HCT116 (cell line): ENCODE measurements at regions not wholly inside any gene's neighbourhood (a gene's known extent, or its start where the extent isn't known, plus 50 kb on each side); places are given as distances from the start of the nearest gene placed in this dataset.

Source experiments
- ATAC-seq: fragments of 200-7000 bp; cut with Tn5 transposase; 2 replicates; pipeline ENCODE4 v1.9.1; 2020; ENCODE audit warnings: mild to moderate bottlenecking, moderate library complexity
- BruUV-seq: library from RNA; stranded (reverse); fragments of 400-500 nt; replicated peaks from 2 replicates; lab custom pipeline; 2021; lab: Mats Ljungman, UMichigan
- CTCF ChIA-PET: fragments of 300-600 bp; sonication (Branson Sonifier 250); formaldehyde crosslinking; loops from one replicate; lab custom pipeline; 2021; ENCODE audit warnings: antibody characterized with exemption; lab: Charles Lee
- POLR2A ChIA-PET: fragments of 300-600, 350-600 bp; sonication (Branson Sonifier 250); formaldehyde crosslinking; loops from one replicate; lab custom pipeline; 2021; ENCODE audit warnings: antibody characterized with exemption; lab: Charles Lee
- RAD21 ChIA-PET, 2 experiments: fragments of 300-600 bp; sonication (Branson Sonifier 250); formaldehyde crosslinking; loops; one replicate each; lab custom pipeline; 2023; ENCODE audit warnings: low total read pairs in 2 of 2; ENCODE audit not compliant: uncharacterized antibody in 2 of 2, unreplicated experiment in 2 of 2, low non-redundant PET in 1 of 2; lab: Charles Lee
- DNase-seq: peaks from one replicate; pipeline ENCODE4 v3.0.0-alpha.2; 2010; ENCODE audit warnings: low read depth, low spot score
- H2AFZ ChIP-seq: fragments of 200-600 bp; shearing (Covaris generic), sonication (generic); 2 replicates; pipeline ENCODE4 v1.6.1; 2017; ENCODE audit warnings: low read depth, mixed run types, mixed read lengths, antibody characterized with exemption, low read length; ENCODE audit not compliant: poor library complexity, severe bottlenecking
- H3K27ac ChIP-seq: 2 replicates; pipeline ENCODE4 v1.5.1; 2012; ENCODE audit warnings: low read depth, low read length
- H3K27me3 ChIP-seq: fragments of 200-600 bp; sonication (generic); 2 replicates; pipeline ENCODE4 v1.6.1; 2016; ENCODE audit warnings: mixed run types, low read length, mixed read lengths; ENCODE audit not compliant: insufficient read depth
- H3K36me3 ChIP-seq, 2 experiments: fragments of 200-500 bp in 1 of 2; fragments of 200-600 bp in 1 of 2; sonication (Bioruptor generic) in 1 of 2; sonication (generic) in 1 of 2; 2 replicates each; pipeline versions ENCODE4 v1.5.1 to v1.6.1; 2014 to 2016; ENCODE audit warnings: low read length in 2 of 2, inconsistent platforms in 1 of 2, mixed read lengths in 1 of 2, mixed run types in 1 of 2; ENCODE audit not compliant: insufficient read depth in 2 of 2, control insufficient read depth in 1 of 2
- H3K4me1 ChIP-seq, 2 experiments: fragments of 200-600 bp in 1 of 2; sonication (generic) in 1 of 2; 2 replicates each; pipeline versions ENCODE4 v1.5.1 to v1.6.1; 2012 to 2017; ENCODE audit warnings: low read length in 2 of 2, inconsistent platforms in 1 of 2, mild to moderate bottlenecking in 1 of 2, mixed read lengths in 1 of 2, mixed run types in 1 of 2, moderate library complexity in 1 of 2; ENCODE audit not compliant: insufficient read depth in 2 of 2, control insufficient read depth in 1 of 2
- H3K4me2 ChIP-seq: fragments of 200-600 bp; sonication (generic); 2 replicates; pipeline ENCODE4 v1.6.1; 2017; ENCODE audit warnings: mixed run types, low read length, mixed read lengths
- H3K4me3 ChIP-seq, 2 experiments: fragments of 200-600 bp in 1 of 2; sonication (generic) in 1 of 2; replicated peaks in 1 of 2; 2 replicates each; pipeline ENCODE4 v1.5.1; 2011 to 2016; ENCODE audit warnings: low read length in 2 of 2, control low read depth in 1 of 2, low read depth in 1 of 2, mild to moderate bottlenecking in 1 of 2, mixed read lengths in 1 of 2, mixed run types in 1 of 2
- H3K79me2 ChIP-seq: fragments of 200-600 bp; sonication (generic); 2 replicates; pipeline ENCODE4 v1.6.1; 2017; ENCODE audit warnings: mild to moderate bottlenecking, mixed run types, low read length, moderate library complexity, mixed read lengths; ENCODE audit not compliant: insufficient read depth
- H3K9ac ChIP-seq: fragments of 200-600 bp; sonication (generic); 2 replicates; pipeline ENCODE4 v1.6.1; 2016; ENCODE audit warnings: low read length, mixed read lengths
- H3K9me2 ChIP-seq: fragments of 200-600 bp; sonication (generic), shearing (Covaris generic); 2 replicates; pipeline ENCODE4 v1.6.1; 2017; ENCODE audit warnings: mixed run types, mild to moderate bottlenecking, moderate library complexity; ENCODE audit not compliant: insufficient read depth
- H3K9me3 ChIP-seq, 2 experiments: fragments of 200-500 bp in 1 of 2; fragments of 200-600 bp in 1 of 2; sonication (Bioruptor generic) in 1 of 2; sonication (generic) in 1 of 2; 2 replicates each; pipeline ENCODE4 v1.6.1; 2014 to 2017; ENCODE audit warnings: low read length in 2 of 2, mixed read lengths in 2 of 2, inconsistent platforms in 1 of 2, low read depth in 1 of 2, mild to moderate bottlenecking in 1 of 2, mixed run types in 1 of 2, moderate library complexity in 1 of 2; ENCODE audit not compliant: control insufficient read depth in 1 of 2, insufficient read depth in 1 of 2
- H4K20me1 ChIP-seq: fragments of 200-600 bp; sonication (generic), shearing (Covaris generic); 2 replicates; pipeline ENCODE4 v1.6.1; 2017; ENCODE audit warnings: mixed run types, mild to moderate bottlenecking, moderate library complexity; ENCODE audit not compliant: insufficient read depth
- ATF3 ChIP-seq: IDR thresholded peaks from 2 replicates; pipeline ENCODE4 v1.6.1; 2012
- CBX3 ChIP-seq: IDR thresholded peaks from 2 replicates; pipeline ENCODE4 v1.6.1; 2012; ENCODE audit warnings: low read depth
- EZH2 ChIP-seq: fragments of 200-600 bp; sonication (generic); IDR thresholded peaks from 2 replicates; pipeline ENCODE4 v1.6.1; 2017; ENCODE audit warnings: antibody characterized with exemption, mixed run types
- EZH2phosphoT487 ChIP-seq: fragments of 200-600 bp; IDR thresholded peaks from 2 replicates; pipeline ENCODE4 v1.6.1; 2018; ENCODE audit warnings: antibody characterized with exemption, borderline replicate concordance
- FOSL1 ChIP-seq: IDR thresholded peaks from 2 replicates; pipeline ENCODE4 v1.6.1; 2012; ENCODE audit warnings: low read depth
- JUND ChIP-seq: IDR thresholded peaks from 2 replicates; pipeline ENCODE4 v1.6.1; 2012
- POLR2AphosphoS5 ChIP-seq: IDR thresholded peaks from 2 replicates; pipeline ENCODE4 v1.6.1; 2011; ENCODE audit warnings: mild to moderate bottlenecking, low read depth, low read length, moderate library complexity
- SP1 ChIP-seq: IDR thresholded peaks from 2 replicates; pipeline ENCODE4 v1.6.1; 2012; ENCODE audit warnings: low read depth
- SRF ChIP-seq: IDR thresholded peaks from 2 replicates; pipeline ENCODE4 v1.6.1; 2012; ENCODE audit warnings: low read depth
- TCF7L2 ChIP-seq: IDR thresholded peaks from 2 replicates; pipeline ENCODE4 v1.7.0; 2011; ENCODE audit warnings: borderline replicate concordance, inconsistent platforms; ENCODE audit not compliant: insufficient read depth, insufficient read length; ENCODE audit errors: extremely low read depth
- YY1 ChIP-seq: IDR thresholded peaks from 2 replicates; pipeline ENCODE4 v1.6.1; 2011; ENCODE audit warnings: low read length, low read depth, moderate library complexity, mild to moderate bottlenecking; ENCODE audit not compliant: insufficient replicate concordance; ENCODE audit errors: extremely low read depth
- ZBTB33 ChIP-seq: IDR thresholded peaks from 2 replicates; pipeline ENCODE4 v1.6.1; 2011; ENCODE audit warnings: mild to moderate bottlenecking, low read length, moderate library complexity; ENCODE audit not compliant: insufficient replicate concordance; ENCODE audit errors: extremely low read depth
- ZNF274 ChIP-seq: fragments of 200-500 bp; sonication (Bioruptor generic); IDR thresholded peaks from 2 replicates; pipeline ENCODE4 v1.6.1; 2014; ENCODE audit warnings: mild to moderate bottlenecking, low read depth, low read length, inconsistent platforms
- intact Hi-C: fragments of 100-400 bp; cut with micrococcal nuclease; formaldehyde crosslinking; loops from 2 replicates; pipeline ENCODE4 v1.10.0; 2022

- CTCF ChIA-PET: no interaction called here
- no peaks in the 10 kb centered on the region for H3K9me2 ChIP-seq
- RAD21 ChIA-PET: no interaction called here
- TF ChIP-seq TCF7L2 (no peak), CBX3 (no peak), YY1 (no peak), EZH2phosphoT487 (no peak), ZNF274 (no peak), FOSL1 (no peak), SRF (no peak), JUND (no peak), POLR2AphosphoS5 (no peak), EZH2 (no peak), SP1 (no peak), ZBTB33 (no peak), ATF3 (no peak)
- TF ChIP-seq, all 23 proteins: peak for 0
- no TSS peak for BruUV-seq
- H3K36me3 ChIP-seq: no peaks in the 10 kb centered on the region
- H4K20me1 ChIP-seq: no peaks in the 10 kb centered on the region
- POLR2A ChIA-PET: no interaction called here
- H2AFZ ChIP-seq: no peak overlapping the region
- H3K4me3 ChIP-seq: no peak overlapping the region
- H3K9me3 ChIP-seq: peaks cover 4 to 30% of the 10 kb centered on the region in 2 experiments; a peak in 2 of 4 replicates
- H3K27me3 ChIP-seq: no peaks in the 10 kb centered on the region
- no peak overlapping the region for H3K27ac ChIP-seq
- DNase-seq: no peak
- H3K9ac ChIP-seq: no peak overlapping the region
- H3K4me2 ChIP-seq: no peak overlapping the region
- intact Hi-C loops: no loop called here
- H3K79me2 ChIP-seq: no peaks in the 10 kb centered on the region
- no peak for ATAC-seq
- no peaks in the 10 kb centered on the region for H3K4me1 ChIP-seq
Measured at GRCh38 chr14:28612414-28612813, 154.2 kb upstream of the FOXG1 start.
